Dermis blood vessel endothelial cell (primary cell): ENCODE measurements at regions not wholly inside any gene's neighbourhood (a gene's known extent, or its start where the extent isn't known, plus 50 kb on each side); places are given as distances from the start of the nearest gene placed in this dataset.

ENCODE experiments used
- DNase-seq: peaks from one replicate; pipeline ENCODE4 v3.0.0; 2010

GRCh38 chr1:81573458-81573857 lies 227.3 kb upstream of the ADGRL2 start:
- DNase-seq = no peak

GRCh38 chr1:81571946-81572345 lies 228.8 kb upstream of the ADGRL2 start:
- DNase-seq = no peak

- DNase-seq = no peak
Observed at GRCh38 chr1:81569761-81570160, 231.0 kb upstream of the ADGRL2 start.

GRCh38 chr1:81563632-81564031 lies 237.1 kb upstream of the ADGRL2 start:
- no peak for DNase-seq

- no peak for DNase-seq
Observed at GRCh38 chr1:81562934-81563333, 237.8 kb upstream of the ADGRL2 start.

- DNase-seq = no peak
Observed at GRCh38 chr1:81560629-81561028, 240.1 kb upstream of the ADGRL2 start.

GRCh38 chr1:81559662-81560350 lies 240.9 kb upstream of the ADGRL2 start:
- DNase-seq = peak; percentile 31

- no peak for DNase-seq
Observed at GRCh38 chr1:81558291-81559076, 242.2 kb upstream of the ADGRL2 start.

- no peak for DNase-seq
Observed at GRCh38 chr1:81556968-81557367, 243.8 kb upstream of the ADGRL2 start.

GRCh38 chr1:81554534-81554933 lies 246.2 kb upstream of the ADGRL2 start:
- DNase-seq = no peak

GRCh38 chr1:81554108-81554507 lies 246.6 kb upstream of the ADGRL2 start:
- DNase-seq = no peak

GRCh38 chr1:81553503-81553902 lies 247.2 kb upstream of the ADGRL2 start:
- DNase-seq = no peak

- DNase-seq = no peak
Observed at GRCh38 chr1:81551946-81552345, 248.8 kb upstream of the ADGRL2 start.

- DNase-seq = peak; percentile 38
Observed at GRCh38 chr1:81550753-81551152, 250.0 kb upstream of the ADGRL2 start.

GRCh38 chr1:81549588-81550127 lies 251.1 kb upstream of the ADGRL2 start:
- peak; percentile 76 for DNase-seq

GRCh38 chr1:81548918-81549587 lies 251.7 kb upstream of the ADGRL2 start:
- no peak for DNase-seq

GRCh38 chr1:81547912-81548303 lies 252.8 kb upstream of the ADGRL2 start:
- no peak for DNase-seq

- DNase-seq = no peak
Observed at GRCh38 chr1:81547261-81547911, 253.3 kb upstream of the ADGRL2 start.

GRCh38 chr1:81545734-81546133 lies 255.0 kb upstream of the ADGRL2 start:
- no peak for DNase-seq

- DNase-seq = no peak
Observed at GRCh38 chr1:81543764-81544163, 257.0 kb upstream of the ADGRL2 start.

- DNase-seq = no peak
Observed at GRCh38 chr1:81542196-81542595, 258.5 kb upstream of the ADGRL2 start.

- no peak for DNase-seq
Observed at GRCh38 chr1:81540216-81540615, 260.5 kb upstream of the ADGRL2 start.

GRCh38 chr1:81529014-81529413 lies 271.7 kb upstream of the ADGRL2 start:
- DNase-seq = no peak
